ENCODE measurements at regions not wholly inside any gene's neighbourhood (a gene's known extent, or its start where the extent isn't known, plus 50 kb on each side); places are given as distances from the start of the nearest gene placed in this dataset.

GRCh38 chr18:40607542-40608148 lies 1347.4 kb upstream of the PIK3C3 start:
- DNase-seq: no peak

GRCh38 chr18:40606996-40607395 lies 1348.0 kb upstream of the PIK3C3 start:
- DNase-seq: no peak

- no peak for DNase-seq
Measured at GRCh38 chr18:40583671-40584070, 1371.4 kb upstream of the PIK3C3 start.

GRCh38 chr18:40582105-40582504 lies 1372.9 kb upstream of the PIK3C3 start:
- DNase-seq: no peak

- DNase-seq: no peak
Measured at GRCh38 chr18:40577981-40578365, 1377.1 kb upstream of the PIK3C3 start.

GRCh38 chr18:40577239-40577980 lies 1377.6 kb upstream of the PIK3C3 start:
- DNase-seq: no peak

GRCh38 chr18:40576507-40577115 lies 1378.4 kb upstream of the PIK3C3 start:
- no peak for DNase-seq

- DNase-seq: no peak
Measured at GRCh38 chr18:40570615-40571014, 1384.4 kb upstream of the PIK3C3 start.

- DNase-seq: no peak
Measured at GRCh38 chr18:40569605-40570004, 1385.4 kb upstream of the PIK3C3 start.

- DNase-seq: no peak
Measured at GRCh38 chr18:40566510-40566844, 1388.6 kb upstream of the PIK3C3 start.

- DNase-seq: no peak
Measured at GRCh38 chr18:40565805-40566509, 1389.1 kb upstream of the PIK3C3 start.

- no peak for DNase-seq
Measured at GRCh38 chr18:40559556-40559955, 1395.5 kb upstream of the PIK3C3 start.

GRCh38 chr18:40558706-40559392 lies 1396.2 kb upstream of the PIK3C3 start:
- no peak for DNase-seq

GRCh38 chr18:40555914-40556313 lies 1399.1 kb upstream of the PIK3C3 start:
- no peak for DNase-seq

- DNase-seq: no peak
Measured at GRCh38 chr18:40553029-40553428, 1402.0 kb upstream of the PIK3C3 start.

GRCh38 chr18:40546875-40547274 lies 1408.2 kb upstream of the PIK3C3 start:
- no peak for DNase-seq

GRCh38 chr18:40534723-40535122 lies 1420.3 kb upstream of the PIK3C3 start:
- DNase-seq: no peak

- DNase-seq: no peak
Measured at GRCh38 chr18:40532046-40532445, 1423.0 kb upstream of the PIK3C3 start.

- DNase-seq: no peak
Measured at GRCh38 chr18:40531051-40531450, 1424.0 kb upstream of the PIK3C3 start.

- peak; percentile 5 for DNase-seq
Measured at GRCh38 chr18:40529478-40529877, 1425.6 kb upstream of the PIK3C3 start.

GRCh38 chr18:40524881-40525280 lies 1430.2 kb upstream of the PIK3C3 start:
- DNase-seq: no peak

- no peak for DNase-seq
Measured at GRCh38 chr18:40523287-40523686, 1431.7 kb upstream of the PIK3C3 start.

- DNase-seq: no peak
Measured at GRCh38 chr18:40501026-40501425, 1454.0 kb upstream of the PIK3C3 start.
